HEK293T (cell line): ENCODE measurements at regions not wholly inside any gene's neighbourhood (a gene's known extent, or its start where the extent isn't known, plus 50 kb on each side); places are given as distances from the start of the nearest gene placed in this dataset.

Source experiments
- FOXK2 ChIP-seq: fragments of 450-650 bp; IDR thresholded peaks from 2 replicates; pipeline ENCODE4 v1.6.1; 2016; ENCODE audit warnings: mild to moderate bottlenecking
- FOXM1 ChIP-seq: fragments of 450-650 bp; IDR thresholded peaks from 2 replicates; pipeline ENCODE4 v1.6.1; 2017; ENCODE audit warnings: mild to moderate bottlenecking, borderline replicate concordance
- HDGF ChIP-seq: fragments of 450-650 bp; IDR thresholded peaks from 2 replicates; pipeline ENCODE4 v1.6.1; 2017; ENCODE audit warnings: antibody characterized with exemption, borderline replicate concordance
- NFRKB ChIP-seq: fragments of 450-650 bp; IDR thresholded peaks from 2 replicates; pipeline ENCODE4 v1.6.1; 2016; ENCODE audit warnings: mild to moderate bottlenecking, moderate library complexity
- SP1 ChIP-seq: fragments of 450-650 bp; IDR thresholded peaks from 2 replicates; pipeline ENCODE4 v1.6.1; 2017
- SUZ12 ChIP-seq: fragments of 450-650 bp; IDR thresholded peaks from 2 replicates; pipeline ENCODE4 v1.6.1; 2016; ENCODE audit warnings: mild to moderate bottlenecking

- TF ChIP-seq SP1: no peak
- no peak for TF ChIP-seq NFRKB
- no peak for TF ChIP-seq SUZ12
- TF ChIP-seq HDGF: no peak
- no peak for TF ChIP-seq FOXM1
- TF ChIP-seq FOXK2: no peak
These were observed 136.7 kb downstream of the FCRL5 start for GRCh38 chr1:157415661-157416060.
